Stimulated activated naive CD8-positive, alpha-beta T cell treated with anti-CD3 and anti-CD28 coated beads, Interleukin-15, amount 100 ng/mL, for 72 hours (primary cell): ENCODE measurements at regions not wholly inside any gene's neighbourhood (a gene's known extent, or its start where the extent isn't known, plus 50 kb on each side); places are given as distances from the start of the nearest gene placed in this dataset.

Experiments used
- ATAC-seq: fragments of 150-1000 bp; cut with Tn5 transposase; 2 replicates; pipeline ENCODE4 v1.10.0; 2021; ENCODE audit warnings: mild to moderate bottlenecking, moderate library complexity
- DNase-seq, 2 donors: peaks; one replicate each; pipeline ENCODE4 v3.0.0; 2021 to 2022
- H3K27ac Mint-ChIP-seq, 2 donors: one replicate each; pipeline ENCODE4 v1.8.0; 2022; ENCODE audit warnings: mild to moderate bottlenecking in 2 of 2, mixed read lengths in 2 of 2, moderate library complexity in 2 of 2
- H3K27me3 Mint-ChIP-seq: one replicate; pipeline ENCODE4 v1.8.0; 2022; ENCODE audit warnings: mixed read lengths
- H3K4me1 Mint-ChIP-seq: one replicate; pipeline ENCODE4 v1.8.0; 2022; ENCODE audit warnings: mild to moderate bottlenecking, mixed read lengths
- H3K4me3 Mint-ChIP-seq, 2 donors: one replicate each; pipeline ENCODE4 v1.8.0; 2022; ENCODE audit warnings: mild to moderate bottlenecking in 2 of 2, mixed read lengths in 2 of 2, moderate library complexity in 1 of 2
- H3K9me3 Mint-ChIP-seq, 2 donors: one replicate each; pipeline ENCODE4 v1.8.0; 2022; ENCODE audit warnings: mixed read lengths in 2 of 2

- Mint-ChIP-seq H3K4me3 (no peak overlapping the region), H3K27ac (no peak overlapping the region), H3K27me3 (peaks cover 26% of the 10 kb centered on the region), H3K4me1 (no peaks in the 10 kb centered on the region), H3K9me3 (no peaks in the 10 kb centered on the region)
- no peak for ATAC-seq
- DNase-seq: no peak
Measured at GRCh38 chr11:94705419-94705818, 62.7 kb upstream of the AMOTL1 start.

- H3K9me3 Mint-ChIP-seq: no peaks in the 10 kb centered on the region
- no peaks in the 10 kb centered on the region for H3K4me1 Mint-ChIP-seq
- H3K4me3 Mint-ChIP-seq: no peak overlapping the region
- no peak for ATAC-seq
- no peak for DNase-seq
- H3K27me3 Mint-ChIP-seq: peaks cover 26% of the 10 kb centered on the region
- H3K27ac Mint-ChIP-seq: peak overlapping the region; percentile 17 to 47
Measured at GRCh38 chr11:94705891-94706615, 62.1 kb upstream of the AMOTL1 start.

GRCh38 chr11:94708176-94708575 is 60.0 kb upstream of the AMOTL1 start:
- H3K27ac Mint-ChIP-seq: no peak overlapping the region
- no peaks in the 10 kb centered on the region for H3K4me1 Mint-ChIP-seq
- H3K27me3 Mint-ChIP-seq: peaks cover 26% of the 10 kb centered on the region
- no peaks in the 10 kb centered on the region for H3K9me3 Mint-ChIP-seq
- no peak overlapping the region for H3K4me3 Mint-ChIP-seq
- DNase-seq: no peak
- no peak for ATAC-seq

DNA sequence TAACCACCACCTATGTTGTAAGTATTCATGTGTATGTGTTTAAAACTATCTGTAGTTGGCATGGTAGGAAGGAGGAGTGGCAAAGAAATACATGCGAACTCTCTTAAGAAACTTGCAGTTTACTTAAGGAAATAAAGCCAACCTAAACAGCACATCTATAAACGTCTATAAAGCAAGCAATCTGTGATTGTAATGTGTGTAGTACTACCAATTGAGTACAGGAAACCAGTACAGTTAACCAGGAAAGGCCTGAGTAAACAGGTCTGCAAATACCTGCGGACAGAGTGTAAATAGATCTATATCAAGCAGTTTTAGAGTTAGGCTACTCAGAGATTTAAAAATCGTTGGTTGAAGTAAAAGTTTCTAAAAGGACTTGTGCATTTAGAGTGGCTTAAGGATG is 59.5 kb upstream of the AMOTL1 start:
- DNase-seq: no peak
- Mint-ChIP-seq H3K27ac (no peak overlapping the region), H3K27me3 (peaks cover 30% of the 10 kb centered on the region), H3K4me3 (no peak overlapping the region), H3K9me3 (no peaks in the 10 kb centered on the region), H3K4me1 (no peaks in the 10 kb centered on the region)
- ATAC-seq: no peak

DNA sequence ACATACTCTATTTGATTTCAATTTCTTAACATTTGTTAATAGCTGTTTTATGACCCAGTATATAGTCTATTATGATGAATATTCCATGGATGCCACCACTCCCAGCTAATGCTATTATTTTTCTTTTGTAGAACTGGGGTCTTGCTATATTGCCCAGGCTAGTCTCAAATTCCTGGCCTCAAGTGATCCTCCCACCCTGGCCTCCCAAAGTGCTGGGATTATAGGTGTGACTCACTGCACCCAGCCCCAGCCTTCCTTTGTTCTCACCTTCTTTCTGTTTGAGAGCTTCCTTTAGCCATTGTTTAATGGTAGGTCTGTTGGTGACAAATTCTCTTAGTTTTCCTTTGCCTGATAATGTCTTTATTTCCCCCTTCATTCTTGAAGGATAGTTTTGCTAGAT is 52.9 kb upstream of the AMOTL1 start:
- Mint-ChIP-seq H3K27ac (peak overlapping the region in 1 of 2 donors; percentile 17), H3K4me1 (no peaks in the 10 kb centered on the region), H3K27me3 (peaks cover 45% of the 10 kb centered on the region), H3K4me3 (no peak overlapping the region), H3K9me3 (no peaks in the 10 kb centered on the region)
- DNase-seq (no peak), ATAC-seq (no peak)

- Mint-ChIP-seq H3K9me3 (no peaks in the 10 kb centered on the region), H3K4me1 (no peaks in the 10 kb centered on the region), H3K27me3 (peaks cover 59% of the 10 kb centered on the region), H3K27ac (no peak overlapping the region), H3K4me3 (no peak overlapping the region)
- no peak for ATAC-seq
- DNase-seq: no peak
Measured at GRCh38 chr11:94717667-94718066, 50.5 kb upstream of the AMOTL1 start.
